Smooth muscle cell (in vitro differentiated cells): ENCODE measurements at regions not wholly inside any gene's neighbourhood (a gene's known extent, or its start where the extent isn't known, plus 50 kb on each side); places are given as distances from the start of the nearest gene placed in this dataset.
"Not testable (repeated sequence)": the region's sequence is repeated elsewhere in the genome, so short reads cannot be mapped to it uniquely, and the experiment has no call there.

Experiments used
- DNase-seq: peaks from one replicate; lab custom pipeline; 2025; ENCODE audit not compliant: unreplicated experiment; lab: John Stamatoyannopoulos, UW
- H2AFZ ChIP-seq: fragments of 200-600 bp; sonication (generic); 2 replicates; pipeline ENCODE4 v1.6.0; 2016; ENCODE audit warnings: antibody characterized with exemption, low read depth, mild to moderate bottlenecking
- H3F3A ChIP-seq: fragments of 200-600 bp; sonication (generic); 2 replicates; pipeline ENCODE4 v1.6.0; 2017; ENCODE audit warnings: antibody characterized with exemption, low read depth
- H3K27ac ChIP-seq: fragments of 200-600 bp; sonication (generic); 2 replicates; pipeline ENCODE4 v1.5.1; 2016; ENCODE audit warnings: low read depth, mild to moderate bottlenecking
- H3K27me3 ChIP-seq: fragments of 200-600 bp; sonication (generic); 2 replicates; pipeline ENCODE4 v1.6.1; 2016; ENCODE audit warnings: low read depth, mild to moderate bottlenecking
- H3K36me3 ChIP-seq: fragments of 200-600 bp; sonication (generic); 2 replicates; pipeline ENCODE4 v1.5.1; 2016; ENCODE audit warnings: low read depth
- H3K4me1 ChIP-seq: fragments of 200-600 bp; sonication (generic); 2 replicates; pipeline ENCODE4 v1.5.1; 2016; ENCODE audit warnings: low read depth
- H3K4me2 ChIP-seq: fragments of 200-600 bp; sonication (generic); 2 replicates; pipeline ENCODE4 v1.6.0; 2016; ENCODE audit warnings: mild to moderate bottlenecking
- H3K4me3 ChIP-seq: fragments of 200-600 bp; sonication (generic); 2 replicates; pipeline ENCODE4 v1.5.1; 2016; ENCODE audit warnings: mild to moderate bottlenecking
- H3K79me2 ChIP-seq: fragments of 200-600 bp; sonication (generic); 2 replicates; pipeline ENCODE4 v1.6.0; 2016; ENCODE audit warnings: low read depth, mild to moderate bottlenecking
- H3K9ac ChIP-seq: fragments of 200-600 bp; sonication (generic); 2 replicates; pipeline ENCODE4 v1.6.0; 2016; ENCODE audit warnings: low read depth
- H3K9me3 ChIP-seq: fragments of 200-600 bp; sonication (generic); replicated peaks from 2 replicates; pipeline ENCODE4 v1.5.1; 2016; ENCODE audit warnings: low read depth
- H4K20me1 ChIP-seq: fragments of 200-600 bp; sonication (generic); 2 replicates; pipeline ENCODE4 v1.6.0; 2016; ENCODE audit warnings: low read depth
- CTCF ChIP-seq: fragments of 200-600 bp; sonication (generic); IDR thresholded peaks from 2 replicates; pipeline ENCODE4 v1.5.1; 2017; ENCODE audit warnings: borderline replicate concordance, mild to moderate bottlenecking, antibody characterized with exemption; ENCODE audit not compliant: insufficient read depth, poor library complexity, severe bottlenecking
- whole genome bisulfite sequencing: methylation state at CpG from one replicate; pipeline ENCODE4 v1.1.7; 2016; ENCODE audit warnings: low lambda C conversion rate; 5-methylcytosine and 5-hydroxymethylcytosine counted together

GRCh38 chr4:129839687-129840086 is 743.7 kb downstream of the C4orf33 start:
- Histone ChIP-seq H3K9me3 (no peaks in the 10 kb centered on the region), H4K20me1 (no peaks in the 10 kb centered on the region), H3K4me1 (no peaks in the 10 kb centered on the region), H3K9ac (no peak overlapping the region), H3K27ac (no peak overlapping the region), H3F3A (no peaks in the 10 kb centered on the region), H3K36me3 (no peaks in the 10 kb centered on the region), H3K79me2 (no peaks in the 10 kb centered on the region), H2AFZ (peak overlapping the region; percentile 22), H3K4me2 (no peak overlapping the region), H3K4me3 (no peak overlapping the region), H3K27me3 (no peaks in the 10 kb centered on the region)
- TF ChIP-seq CTCF, result no peak
- WGBS, result 40% methylated on average over 3 of the region's 3 CpGs
- DNase-seq, result no peak

DNA sequence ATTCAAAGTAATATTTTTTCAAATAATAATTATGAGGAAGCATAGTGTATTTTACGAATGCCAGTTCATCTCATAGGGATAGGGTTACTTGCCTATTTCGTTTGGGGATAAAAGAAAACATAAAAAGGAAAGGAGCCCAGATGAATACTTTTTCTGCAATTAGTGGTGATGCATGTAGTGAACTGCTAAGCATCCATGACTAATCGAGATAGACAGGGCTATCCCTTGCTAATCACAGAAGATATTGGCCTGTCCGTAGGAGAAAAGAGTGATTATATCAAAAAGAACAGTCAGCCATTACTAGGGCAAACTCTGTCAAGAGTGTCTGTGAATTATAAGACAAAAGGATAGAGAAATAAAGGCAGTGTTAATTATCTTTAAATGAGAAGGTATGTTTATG is 746.1 kb downstream of the C4orf33 start:
- TF ChIP-seq CTCF, result no peak
- H3K4me3 ChIP-seq, result no peak overlapping the region
- no peak overlapping the region for H3K9ac ChIP-seq
- H2AFZ ChIP-seq, result no peak overlapping the region
- no peaks in the 10 kb centered on the region for H4K20me1 ChIP-seq
- no peaks in the 10 kb centered on the region for H3K36me3 ChIP-seq
- H3K9me3 ChIP-seq, result no peaks in the 10 kb centered on the region
- no peaks in the 10 kb centered on the region for H3K79me2 ChIP-seq
- no peaks in the 10 kb centered on the region for H3K4me1 ChIP-seq
- H3K4me2 ChIP-seq, result no peak overlapping the region
- H3K27me3 ChIP-seq, result no peaks in the 10 kb centered on the region
- no peak for DNase-seq
- no peak overlapping the region for H3K27ac ChIP-seq
- H3F3A ChIP-seq, result no peaks in the 10 kb centered on the region
- WGBS, result 71% methylated on average over 4 of the region's 4 CpGs

GRCh38 chr4:129852434-129852833 is 756.5 kb downstream of the C4orf33 start:
- Histone ChIP-seq H3K4me3 (no peak overlapping the region), H3K4me1 (no peaks in the 10 kb centered on the region), H3K79me2 (no peaks in the 10 kb centered on the region), H3K36me3 (no peaks in the 10 kb centered on the region), H3K9me3 (no peaks in the 10 kb centered on the region), H3F3A (no peaks in the 10 kb centered on the region), H2AFZ (no peak overlapping the region), H3K27me3 (no peaks in the 10 kb centered on the region), H4K20me1 (no peaks in the 10 kb centered on the region), H3K27ac (no peak overlapping the region), H3K4me2 (no peak overlapping the region), H3K9ac (no peak overlapping the region)
- TF ChIP-seq CTCF, result no peak
- 94% methylated on average over 4 of the region's 4 CpGs for WGBS
- no peak for DNase-seq

DNA sequence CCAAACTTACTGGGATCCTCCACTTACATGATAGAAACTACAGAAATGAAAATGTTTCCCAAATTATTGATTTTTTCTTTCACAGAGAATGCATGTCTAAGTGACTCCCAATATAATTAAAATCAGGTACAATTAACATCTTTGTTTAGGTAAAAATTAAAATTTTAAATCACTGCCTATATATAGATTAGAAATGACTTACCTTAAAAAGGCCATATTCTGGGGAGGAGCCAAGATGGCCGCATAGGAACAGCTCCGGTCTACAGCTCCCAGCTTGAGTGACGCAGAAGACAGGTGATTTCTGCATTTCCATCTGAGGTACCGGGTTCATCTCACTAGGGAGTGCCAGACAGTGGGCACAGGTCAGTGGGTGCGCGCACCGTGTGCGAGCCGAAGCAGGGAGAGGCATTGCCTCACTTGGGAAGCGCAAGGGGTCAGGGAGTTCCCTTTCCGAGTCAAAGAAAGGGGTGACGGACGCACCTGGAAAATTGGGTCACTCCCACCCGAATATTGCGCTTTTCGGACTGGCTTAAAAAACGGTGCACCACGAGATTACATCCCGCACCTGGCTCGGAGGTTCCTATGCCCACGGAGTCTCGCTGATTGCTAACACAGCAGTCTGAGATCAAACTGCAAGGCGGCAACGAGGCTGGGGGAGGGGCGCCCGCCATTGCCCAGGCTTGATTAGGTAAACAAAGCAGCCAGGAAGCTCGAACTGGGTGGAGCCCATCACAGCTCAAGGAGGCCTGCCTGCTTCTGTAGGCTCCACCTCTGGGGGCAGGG is 757.9 kb downstream of the C4orf33 start:
- H3K4me2 ChIP-seq, result not testable (repeated sequence)

More for the DNA sequence above, 757.9 kb downstream of the C4orf33 start:
- H3K4me3 ChIP-seq, H3K36me3 ChIP-seq, H4K20me1 ChIP-seq, H2AFZ ChIP-seq, H3K79me2 ChIP-seq, H3K9me3 ChIP-seq, H3K4me1 ChIP-seq, DNase-seq, H3K27me3 ChIP-seq, H3K27ac ChIP-seq, H3F3A ChIP-seq, H3K9ac ChIP-seq: not testable (repeated sequence)
- 92% methylated on average over 27 of the region's 27 CpGs for WGBS
